Bronchial epithelial cell (primary cell): ENCODE measurements at regions not wholly inside any gene's neighbourhood (a gene's known extent, or its start where the extent isn't known, plus 50 kb on each side); places are given as distances from the start of the nearest gene placed in this dataset.

ENCODE experiments used
- DNase-seq: peaks from one replicate; pipeline ENCODE4 v3.0.0-alpha.2; 2010; ENCODE audit warnings: low read depth
- FAIRE-seq: peaks from 2 replicates; lab custom pipeline; 2011; peaks lifted over from hg19 to GRCh38; lab: Jason Lieb, UNC
- H3K27me3 ChIP-seq: 2 replicates; pipeline ENCODE4 v1.5.1; 2011; ENCODE audit warnings: low read length; ENCODE audit not compliant: control insufficient read depth, insufficient read depth
- H3K36me3 ChIP-seq: 2 replicates; pipeline ENCODE4 v1.5.1; 2011; ENCODE audit warnings: low read length; ENCODE audit not compliant: control insufficient read depth, insufficient read depth
- H3K4me3 ChIP-seq: 2 replicates; pipeline ENCODE4 v1.5.1; 2011; ENCODE audit warnings: mild to moderate bottlenecking, low read depth, low read length, control low read depth
- CTCF ChIP-seq: IDR thresholded peaks from 2 replicates; pipeline ENCODE4 v1.5.1; 2011; ENCODE audit warnings: mild to moderate bottlenecking, moderate library complexity, low read length, control low read depth, inconsistent platforms; ENCODE audit not compliant: insufficient read depth, severe bottlenecking

DNA sequence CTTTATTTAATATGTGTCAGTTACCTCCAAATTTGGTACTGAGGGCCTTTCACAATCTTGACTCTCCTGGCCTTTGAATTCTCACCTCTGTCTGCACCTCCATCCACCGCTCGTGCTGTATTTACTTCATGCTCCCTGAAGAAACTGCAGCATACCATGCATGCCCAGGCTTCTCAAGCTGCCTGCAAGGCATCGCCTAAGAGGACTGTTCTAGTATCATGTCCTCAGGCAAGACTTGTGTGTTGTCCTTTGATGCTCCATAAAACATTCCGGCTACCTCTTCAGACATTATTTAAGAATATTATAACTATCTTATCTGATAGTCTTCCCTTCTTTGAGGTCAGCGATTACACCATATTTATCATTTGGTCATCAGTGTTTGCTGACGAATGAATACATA, 682.5 kb downstream of the NR2F2 start:
- no peak for DNase-seq
- H3K36me3 ChIP-seq, result no peaks in the 10 kb centered on the region
- FAIRE-seq, result no peak
- TF ChIP-seq CTCF, result no peak
- no peak overlapping the region for H3K4me3 ChIP-seq
- no peaks in the 10 kb centered on the region for H3K27me3 ChIP-seq

- Histone ChIP-seq H3K4me3 (no peak overlapping the region), H3K27me3 (no peaks in the 10 kb centered on the region), H3K36me3 (no peaks in the 10 kb centered on the region)
- TF ChIP-seq CTCF, result no peak
- FAIRE-seq, result no peak
- DNase-seq, result no peak
These were observed 683.0 kb downstream of the NR2F2 start for GRCh38 chr15:97013491-97013890.

GRCh38 chr15:97014001-97014400, 683.5 kb downstream of the NR2F2 start:
- no peaks in the 10 kb centered on the region for H3K27me3 ChIP-seq
- no peak overlapping the region for H3K4me3 ChIP-seq
- DNase-seq, result peak; percentile 10
- no peak for TF ChIP-seq CTCF
- FAIRE-seq, result no peak
- H3K36me3 ChIP-seq, result no peaks in the 10 kb centered on the region

DNA sequence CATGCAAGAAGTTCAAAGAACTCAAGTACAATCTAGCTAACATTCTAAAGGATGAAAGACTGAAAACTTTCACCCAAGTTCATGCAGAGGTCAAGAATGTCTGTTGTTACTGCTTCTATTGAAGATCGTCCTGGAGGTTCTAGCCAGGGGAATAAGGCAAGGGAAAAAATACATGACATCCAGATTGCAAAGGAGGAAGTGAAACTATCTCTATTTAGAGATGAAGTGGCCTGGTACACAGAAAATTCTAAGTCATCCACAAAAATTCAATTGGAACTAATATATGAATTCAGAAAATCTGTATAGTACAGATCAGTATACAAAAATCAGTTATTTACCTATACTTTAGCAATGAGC, 693.0 kb downstream of the NR2F2 start:
- no peak for FAIRE-seq
- no peaks in the 10 kb centered on the region for H3K27me3 ChIP-seq
- DNase-seq, result no peak
- TF ChIP-seq CTCF, result no peak
- H3K36me3 ChIP-seq, result no peaks in the 10 kb centered on the region
- no peak overlapping the region for H3K4me3 ChIP-seq

- TF ChIP-seq CTCF, result no peak
- Histone ChIP-seq H3K36me3 (no peaks in the 10 kb centered on the region), H3K4me3 (no peak overlapping the region), H3K27me3 (no peaks in the 10 kb centered on the region)
- DNase-seq, result no peak
- FAIRE-seq, result no peak
These were observed 696.3 kb downstream of the NR2F2 start for GRCh38 chr15:97026781-97027180.

DNA sequence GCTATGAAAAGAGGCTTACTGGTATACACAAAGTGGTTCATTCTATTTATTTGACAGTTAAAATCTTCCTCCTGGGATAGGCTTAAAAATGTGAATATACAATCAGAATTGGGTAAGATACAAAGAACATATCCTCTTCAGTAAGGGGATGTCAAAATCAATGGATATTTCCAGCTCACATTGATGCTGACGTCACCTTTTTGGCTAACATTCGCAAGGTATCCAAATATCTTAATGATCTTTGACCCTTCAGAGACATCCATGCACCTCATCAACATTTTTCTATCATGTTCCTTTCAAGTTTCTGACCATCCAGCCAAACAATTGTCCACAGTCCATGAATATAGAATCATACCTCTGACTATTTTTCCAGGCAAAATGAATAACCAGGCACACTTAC, 697.3 kb downstream of the NR2F2 start:
- Histone ChIP-seq H3K36me3 (no peaks in the 10 kb centered on the region), H3K4me3 (no peak overlapping the region), H3K27me3 (no peaks in the 10 kb centered on the region)
- no peak for TF ChIP-seq CTCF
- FAIRE-seq (no peak), DNase-seq (no peak)
